HG02938 (cell line): ENCODE measurements at regions not wholly inside any gene's neighbourhood (a gene's known extent, or its start where the extent isn't known, plus 50 kb on each side); places are given as distances from the start of the nearest gene placed in this dataset.

Experiments
- ATAC-seq: cut with Tn5 transposase; IDR thresholded peaks from one replicate; pipeline ENCODE4 v1.9.1; 2021; ENCODE audit warnings: mild to moderate bottlenecking, moderate library complexity; ENCODE audit not compliant: unreplicated experiment

DNA sequence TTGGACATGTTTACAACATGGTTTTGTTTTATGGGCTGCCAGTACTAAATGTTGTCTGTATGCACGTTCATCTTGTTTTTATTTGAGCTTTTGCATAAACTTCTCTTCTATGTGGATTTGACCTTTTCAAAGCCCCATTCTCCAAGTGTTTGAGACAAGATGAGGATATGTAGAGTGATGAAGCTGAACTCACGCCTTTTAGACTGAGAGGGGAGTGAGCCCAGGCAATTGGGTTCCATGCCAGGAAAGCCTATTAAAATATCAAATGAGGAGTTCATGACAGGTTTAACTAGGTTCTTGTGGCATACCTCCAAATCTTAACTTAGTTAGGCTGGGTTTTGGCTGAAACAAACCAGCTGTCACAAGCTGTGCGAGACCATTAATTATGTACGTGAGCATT lies 170.4 kb upstream of the LDB2 start:
- ATAC-seq: no peak

DNA sequence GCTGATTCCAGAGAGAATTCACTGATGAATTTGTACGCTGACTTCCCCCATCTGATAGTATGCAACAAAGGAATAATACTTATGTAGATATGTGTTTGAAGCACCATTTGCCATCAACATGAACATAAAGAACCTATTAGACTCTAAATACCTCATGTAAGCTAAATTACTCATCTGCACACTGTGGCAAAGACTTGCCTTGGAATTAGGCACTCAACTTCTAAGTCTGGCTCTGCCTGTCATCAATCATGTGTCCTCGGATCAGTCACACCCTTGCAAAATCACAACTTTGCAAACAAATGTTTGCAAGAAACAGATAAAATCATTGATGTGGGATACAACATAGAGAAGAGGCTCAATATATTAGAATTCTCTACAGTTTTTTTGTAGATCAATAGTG lies 169.9 kb upstream of the LDB2 start:
- no peak for ATAC-seq

DNA sequence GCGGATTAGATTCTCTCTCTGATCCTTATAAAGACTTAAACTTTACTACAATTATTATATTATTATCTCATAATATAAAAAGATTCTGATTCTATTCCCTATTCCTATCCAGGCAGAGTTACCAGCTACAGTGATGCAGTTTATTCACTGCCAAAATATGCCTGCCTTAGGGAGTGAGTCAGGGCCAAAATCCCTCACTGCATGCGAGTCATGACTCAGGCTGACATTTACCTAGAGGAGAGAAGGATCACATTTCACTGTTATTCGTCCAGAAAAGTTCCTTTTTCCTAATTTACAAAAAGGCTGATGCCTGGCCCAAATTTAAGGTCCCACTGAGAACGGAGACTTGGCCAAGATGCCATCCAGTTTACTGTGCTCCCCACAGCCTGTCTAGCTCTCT lies 168.5 kb upstream of the LDB2 start:
- ATAC-seq: no peak

DNA sequence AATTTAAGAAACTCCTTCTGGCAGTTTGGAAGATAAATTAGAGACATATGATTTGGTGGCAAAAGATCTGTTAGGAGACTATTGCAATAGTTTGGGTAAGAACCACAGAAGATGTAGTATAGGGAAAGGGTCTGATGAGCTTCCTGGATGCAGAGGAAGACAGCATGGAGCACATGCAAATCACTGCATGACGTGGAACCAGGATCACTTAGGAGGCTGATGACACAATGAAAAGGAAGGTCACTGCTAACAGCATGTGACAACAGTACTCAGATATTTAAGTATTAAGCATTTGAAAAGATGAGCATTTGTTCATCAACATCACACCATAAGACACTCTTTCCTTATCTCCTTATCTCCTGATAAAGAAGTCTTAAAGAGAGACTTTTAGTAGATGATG lies 167.8 kb upstream of the LDB2 start:
- no peak for ATAC-seq

DNA sequence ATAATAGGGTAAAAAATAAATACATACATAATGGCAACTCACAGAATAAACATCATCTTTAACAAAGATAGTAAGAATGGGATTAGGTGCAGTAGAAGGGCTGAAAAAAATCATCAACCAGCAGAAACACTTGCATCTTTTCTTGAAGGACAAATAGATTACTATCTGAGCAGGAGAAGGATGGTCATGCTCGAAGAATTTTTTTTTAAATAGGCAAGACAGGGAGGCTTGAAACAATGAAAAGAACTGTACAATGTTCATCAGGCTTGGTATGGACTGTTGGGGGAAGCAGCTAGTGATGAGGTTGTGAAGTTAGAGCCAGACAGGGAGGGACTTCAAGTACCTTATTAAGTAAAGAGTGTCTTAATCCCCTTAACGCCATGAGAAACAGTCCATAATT lies 167.4 kb upstream of the LDB2 start:
- no peak for ATAC-seq

DNA sequence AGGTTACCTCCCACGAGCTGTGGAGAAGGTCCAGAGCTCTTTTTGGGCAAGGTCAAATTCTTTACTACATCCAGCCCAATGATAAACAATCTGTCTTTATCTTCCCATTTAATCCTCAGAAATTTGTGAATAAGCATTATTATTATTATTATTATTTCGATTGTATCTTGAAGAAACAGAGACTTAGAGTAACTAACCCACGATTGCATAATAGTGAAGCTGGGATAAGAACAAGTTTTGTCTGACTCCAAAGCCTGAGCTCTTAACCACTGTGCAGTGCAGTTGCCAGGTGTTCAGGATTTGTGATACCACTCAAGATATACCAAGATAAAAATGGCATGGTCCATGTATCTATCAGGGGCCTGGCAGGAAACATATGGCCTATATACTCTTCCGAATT lies 166.5 kb upstream of the LDB2 start:
- no peak for ATAC-seq

DNA sequence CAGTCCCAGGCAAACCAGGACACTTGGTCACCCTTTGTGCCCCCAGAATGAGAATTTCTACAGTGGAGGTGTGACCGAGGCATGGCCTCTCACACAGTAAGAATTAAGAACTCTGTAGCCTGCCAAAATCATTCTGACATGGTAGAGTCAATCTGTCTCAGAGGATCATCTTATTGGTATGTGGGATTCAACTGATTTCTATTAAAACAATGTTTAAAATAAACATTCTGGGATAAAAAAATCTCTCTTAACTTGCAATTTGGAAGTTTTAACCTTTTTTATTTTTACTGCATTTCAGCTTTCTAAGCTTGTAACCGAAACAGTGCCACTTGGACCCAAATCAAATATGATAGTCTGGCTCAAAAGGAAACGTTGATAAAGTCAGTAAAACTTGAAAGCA lies 165.4 kb upstream of the LDB2 start:
- ATAC-seq: no peak

DNA sequence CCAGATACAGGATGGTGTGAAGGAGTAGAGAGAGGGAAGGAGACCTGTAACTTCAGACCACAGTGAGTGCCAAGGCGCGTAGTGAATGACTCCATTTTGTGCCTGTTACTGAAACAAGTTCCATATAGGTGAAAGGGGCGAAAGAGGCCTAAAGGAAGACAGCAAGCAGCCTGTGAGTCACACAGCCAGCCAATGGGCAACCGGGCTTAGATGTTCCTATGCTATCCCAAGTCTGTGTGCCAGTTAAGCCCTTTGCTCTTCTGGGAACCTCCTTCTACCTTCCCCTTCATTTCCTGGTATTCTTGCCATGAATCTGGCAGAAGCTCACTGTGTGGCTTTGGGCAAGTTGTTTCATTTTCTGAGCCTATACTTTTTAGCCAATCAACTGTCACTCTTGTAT lies 161.8 kb upstream of the LDB2 start:
- ATAC-seq: no peak

DNA sequence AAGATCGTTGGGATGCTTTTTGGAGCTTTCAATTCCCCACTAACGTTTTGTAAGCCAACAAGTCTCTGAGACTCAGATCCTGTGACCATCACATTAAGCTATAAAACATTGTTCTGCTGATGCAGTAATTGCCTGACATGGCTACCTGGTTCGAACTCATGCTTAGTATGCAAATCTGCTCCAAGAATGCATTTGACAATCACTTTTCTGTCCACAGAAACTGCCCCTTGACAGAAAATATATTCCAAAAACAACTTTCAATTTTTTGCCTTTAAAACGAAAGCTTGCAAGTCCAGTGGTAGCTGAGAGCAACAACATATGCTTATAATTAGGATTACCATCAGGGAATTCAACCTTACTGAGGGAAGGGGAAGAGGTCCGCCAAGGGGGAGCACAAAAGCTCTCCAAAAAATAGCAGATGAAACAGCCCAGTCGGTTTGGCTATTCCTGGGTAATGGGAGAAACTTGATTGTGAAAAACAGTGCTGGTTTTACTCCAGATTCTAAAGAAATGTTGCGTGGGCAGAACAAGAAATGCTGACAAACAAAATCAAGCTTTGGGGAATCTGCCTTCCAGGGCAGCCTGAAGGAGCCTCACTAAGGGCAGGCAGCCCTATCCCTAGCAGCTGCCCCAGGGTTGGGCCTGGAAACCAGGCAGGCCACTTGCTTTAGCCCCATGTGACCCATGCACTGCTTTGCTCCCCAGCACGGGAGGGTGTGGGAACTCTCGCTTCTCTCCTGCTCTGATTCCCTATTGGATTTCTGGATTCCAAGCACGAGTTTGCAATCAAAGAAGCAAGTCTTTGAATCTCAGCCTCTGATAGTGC lies 160.7 kb upstream of the LDB2 start:
- no peak for ATAC-seq

DNA sequence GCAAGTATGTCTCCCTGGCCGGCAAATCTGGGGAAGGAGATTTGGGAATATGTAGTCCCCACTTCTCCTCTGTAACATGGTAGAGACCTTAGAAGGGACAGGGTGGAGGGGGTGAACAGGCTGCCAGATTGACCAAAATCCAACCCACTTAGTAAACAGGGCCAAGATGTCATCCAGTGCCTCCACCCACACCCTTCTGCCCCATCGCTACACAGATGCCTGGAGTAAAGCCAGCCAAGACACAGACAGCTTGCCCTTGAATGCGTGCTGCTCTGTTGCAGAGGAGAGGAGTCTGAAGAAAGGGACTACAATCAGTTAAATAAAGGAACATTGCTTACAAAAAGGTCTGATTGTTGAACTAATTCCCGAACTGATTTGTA lies 160.1 kb upstream of the LDB2 start:
- no peak for ATAC-seq

DNA sequence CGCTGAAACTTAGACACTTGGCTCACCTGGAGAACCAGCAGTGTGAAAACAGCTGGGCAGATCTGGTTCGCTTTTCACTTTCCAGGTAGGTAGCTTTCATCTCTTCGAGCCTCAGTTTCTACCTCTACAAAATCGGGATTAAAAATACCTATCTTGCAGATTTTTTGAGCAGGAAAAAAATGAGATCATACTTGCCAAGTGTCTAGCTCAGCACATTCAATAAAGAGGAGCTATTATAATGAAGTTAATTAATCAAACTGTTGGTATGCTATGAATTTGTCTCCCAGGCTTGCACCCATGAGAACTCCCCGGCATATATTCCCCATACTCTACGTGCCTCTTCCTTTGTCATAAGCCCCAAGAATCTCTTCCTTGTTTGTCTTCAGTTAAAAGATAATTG lies 158.6 kb upstream of the LDB2 start:
- ATAC-seq: no peak

DNA sequence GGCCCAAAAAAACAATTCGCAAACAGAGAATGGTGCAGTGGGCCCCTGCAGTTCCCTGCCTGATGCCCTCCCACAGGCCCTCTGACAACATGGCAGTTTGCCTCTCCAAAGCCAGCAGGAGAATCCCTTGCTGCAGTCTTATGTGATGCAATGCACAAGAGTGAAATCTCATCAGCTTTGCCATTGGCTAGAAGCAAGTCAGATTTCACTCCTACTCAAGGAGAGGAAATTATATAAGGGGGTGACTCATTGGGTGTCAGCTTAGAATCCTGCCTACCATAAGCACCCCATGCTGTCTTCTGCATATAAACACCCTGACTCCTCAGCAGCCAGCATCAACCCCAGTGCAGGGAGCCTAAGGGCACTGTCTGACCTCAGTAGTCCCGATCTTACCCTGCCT lies 157.3 kb upstream of the LDB2 start:
- no peak for ATAC-seq

DNA sequence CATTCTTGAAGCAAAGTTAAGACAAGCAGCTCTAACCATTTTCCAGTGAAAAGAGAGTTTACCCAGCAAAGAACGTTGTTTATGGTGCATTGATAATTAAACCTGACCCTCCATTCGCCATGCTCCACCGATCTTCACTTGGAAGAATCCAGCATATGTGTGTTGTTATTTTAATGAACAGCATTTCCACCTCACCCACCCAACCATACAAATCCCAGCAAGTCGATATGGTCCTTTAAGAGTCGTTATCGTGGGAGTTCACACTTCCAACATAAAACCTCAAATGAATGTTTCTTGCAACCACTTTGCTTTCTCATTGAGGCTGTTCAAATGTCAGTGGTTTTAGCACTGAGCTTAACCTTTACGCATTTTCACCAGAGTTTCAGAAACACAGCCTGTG lies 147.4 kb upstream of the LDB2 start:
- no peak for ATAC-seq

DNA sequence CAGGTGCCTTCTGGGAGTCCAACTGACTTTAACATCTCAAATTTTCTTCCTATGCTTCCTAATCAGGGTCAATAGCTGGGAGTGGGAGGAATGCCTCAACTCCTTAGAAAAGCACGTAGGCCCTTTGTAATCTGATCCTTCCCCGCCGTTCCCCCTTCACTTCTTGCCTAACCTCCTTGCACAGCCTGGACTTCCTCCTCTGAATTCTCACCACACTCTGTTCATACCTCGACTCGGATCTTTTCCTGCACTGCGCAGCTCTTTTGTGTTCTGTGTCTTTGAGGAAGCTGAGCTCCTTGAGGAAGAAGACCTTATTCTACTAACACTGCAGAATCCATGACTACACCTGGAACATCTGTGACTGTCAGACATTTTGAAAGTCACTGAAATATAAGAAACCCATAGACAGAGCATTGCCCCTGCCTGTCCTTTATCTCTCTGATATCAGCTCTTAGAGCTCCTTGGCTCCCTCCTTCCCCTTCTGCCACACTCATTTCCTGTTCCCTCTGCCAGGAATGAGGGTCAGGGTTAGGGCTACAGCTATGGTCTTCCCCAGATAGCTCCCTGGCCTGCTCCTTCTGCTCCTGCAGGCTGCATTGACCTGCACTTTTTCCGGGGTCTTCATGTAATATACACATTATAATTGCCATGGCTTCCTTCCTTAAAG lies 140.2 kb upstream of the LDB2 start:
- ATAC-seq: no peak

DNA sequence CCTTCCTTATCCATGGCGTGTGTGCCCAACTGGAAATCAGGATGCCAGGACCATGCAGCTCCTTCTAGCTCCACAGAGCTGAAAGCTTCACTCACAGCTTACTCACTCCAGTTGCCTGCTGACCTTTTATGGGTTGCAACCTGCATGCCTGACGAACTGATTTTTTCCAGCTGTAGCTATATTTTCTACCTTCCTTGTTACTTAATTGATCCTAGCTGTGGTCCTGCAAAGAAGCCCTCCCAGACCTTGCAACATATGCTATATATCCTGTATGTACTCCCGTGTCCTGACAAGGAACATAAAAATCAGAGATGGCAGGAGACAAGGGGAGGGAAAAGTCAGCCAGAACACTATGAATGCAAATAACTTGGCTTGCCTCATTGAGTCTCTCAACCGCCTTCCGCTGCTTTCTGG lies 135.3 kb upstream of the LDB2 start:
- no peak for ATAC-seq

DNA sequence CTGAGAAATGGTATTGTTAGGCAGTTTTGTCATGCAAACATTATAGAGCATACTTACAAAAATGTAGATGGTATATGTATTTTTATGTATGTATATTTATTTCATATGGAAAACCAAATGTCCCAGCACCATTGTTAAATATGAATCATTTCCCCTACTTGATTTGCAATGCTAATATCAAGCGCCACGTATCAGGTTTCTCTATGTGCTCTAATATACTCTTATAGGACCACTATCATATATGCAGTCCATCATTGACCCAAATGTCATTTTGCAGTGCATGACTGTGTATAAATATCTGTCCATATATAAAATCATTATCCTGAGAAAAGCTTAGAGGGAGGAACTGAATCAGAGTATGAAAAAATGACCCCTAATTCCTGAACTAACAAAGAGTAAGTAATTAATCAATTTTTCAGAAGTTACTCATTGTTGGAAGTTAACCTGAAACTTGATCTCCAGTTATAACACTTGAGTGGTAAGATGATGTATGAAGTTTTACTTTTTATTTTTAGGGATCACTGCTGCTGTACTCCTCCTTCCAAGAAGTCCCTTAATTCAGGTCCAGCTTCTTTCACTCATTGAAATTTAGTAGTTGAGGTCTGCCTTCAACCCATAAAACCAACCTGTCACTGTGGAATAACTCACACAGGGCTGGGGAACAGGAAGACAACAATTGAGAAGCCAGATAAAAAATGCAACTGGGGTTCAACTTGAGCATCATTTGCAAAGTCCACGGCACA lies 134.8 kb upstream of the LDB2 start:
- ATAC-seq: no peak

DNA sequence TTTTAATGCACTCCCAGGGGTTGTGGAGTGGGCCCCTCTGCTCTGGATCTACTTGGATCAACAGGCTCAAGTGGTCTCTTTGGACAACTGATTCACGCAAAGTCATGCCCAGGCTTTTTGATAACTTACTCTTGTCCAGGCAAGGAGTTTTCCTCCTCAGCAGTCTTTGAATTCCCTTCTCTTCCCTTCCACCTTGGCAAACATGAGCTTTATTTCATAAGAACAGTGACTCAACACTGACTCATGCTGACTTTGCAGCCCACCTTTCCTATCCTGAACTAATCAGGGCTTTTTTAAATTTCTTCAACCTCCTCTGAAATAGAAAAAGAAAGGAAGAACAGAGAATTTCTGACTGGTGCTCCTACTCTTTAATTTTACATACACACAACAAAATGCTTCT lies 132.1 kb upstream of the LDB2 start:
- no peak for ATAC-seq

DNA sequence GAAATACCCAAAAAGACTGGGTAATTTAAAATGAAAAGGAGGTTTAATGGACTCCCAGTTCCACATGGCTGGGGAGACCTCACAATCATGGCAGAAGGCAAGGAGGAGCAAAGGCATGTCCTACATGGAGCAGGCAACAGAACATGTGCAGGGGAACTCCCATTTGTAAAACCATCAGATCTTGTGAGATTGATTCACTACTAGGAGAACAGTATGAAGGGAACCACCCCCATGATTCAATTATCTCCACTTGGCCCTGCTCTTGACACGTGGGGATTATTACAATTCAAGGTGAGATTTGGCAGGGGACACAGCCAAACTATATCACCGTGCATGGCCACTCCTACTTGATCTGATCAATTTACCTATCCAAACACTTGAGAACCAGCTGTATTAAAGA lies 131.5 kb upstream of the LDB2 start:
- no peak for ATAC-seq

DNA sequence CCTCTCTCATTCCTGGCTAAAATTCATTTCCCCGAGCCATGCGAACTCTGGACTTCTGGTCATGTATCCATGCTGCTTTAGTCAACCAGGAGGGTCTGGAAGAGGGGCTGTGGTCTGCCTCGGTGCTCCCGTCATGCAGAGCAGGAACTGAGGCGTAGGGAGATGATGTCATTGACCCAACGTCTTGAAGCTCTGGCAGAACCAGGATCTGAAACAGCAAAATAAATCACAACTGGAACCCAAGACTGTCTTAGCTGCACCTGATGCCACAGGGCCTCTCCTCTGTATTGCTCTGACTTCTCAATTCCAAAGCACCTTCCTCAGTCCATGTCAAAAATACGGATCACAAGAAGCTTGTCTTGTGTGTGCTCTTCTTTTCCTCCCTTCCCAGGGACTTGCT lies 131.0 kb upstream of the LDB2 start:
- no peak for ATAC-seq

DNA sequence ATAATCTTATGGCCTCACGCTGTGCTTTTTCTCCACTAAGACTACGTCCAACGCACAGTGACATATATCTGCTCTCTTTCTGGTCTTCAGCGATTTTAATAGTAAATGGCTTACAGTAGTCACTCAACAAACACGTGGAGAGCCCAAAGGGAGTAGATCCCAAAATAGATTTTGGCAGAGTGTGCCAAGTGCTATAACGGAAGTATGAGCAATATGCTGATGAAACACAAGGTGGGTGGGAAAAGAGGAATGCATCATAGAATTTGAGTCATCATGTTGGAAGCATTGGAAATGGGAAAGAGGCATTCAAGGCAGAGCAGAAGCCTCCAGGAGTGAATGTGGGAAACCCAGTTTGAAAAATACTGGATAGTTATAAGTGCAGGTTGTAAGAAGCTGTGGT lies 129.1 kb upstream of the LDB2 start:
- no peak for ATAC-seq

DNA sequence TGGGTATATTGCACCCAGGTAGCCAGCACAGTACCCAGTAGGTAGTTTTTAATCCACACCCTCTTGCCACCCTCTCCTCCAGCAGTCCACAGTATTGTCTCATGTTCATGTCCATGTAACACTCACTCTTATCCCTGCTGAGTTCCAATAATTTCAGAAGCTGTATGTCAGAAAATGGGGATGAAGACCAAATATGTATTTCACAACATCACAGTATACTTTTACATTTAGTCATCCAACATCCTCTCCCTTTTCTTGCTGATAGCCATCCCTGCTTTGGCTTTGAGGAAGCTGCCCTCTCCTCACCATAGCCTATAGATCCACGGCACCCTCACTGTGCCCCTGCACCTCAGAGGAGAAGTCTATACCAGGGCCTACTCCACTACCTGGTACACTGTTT lies 126.0 kb upstream of the LDB2 start:
- no peak for ATAC-seq

DNA sequence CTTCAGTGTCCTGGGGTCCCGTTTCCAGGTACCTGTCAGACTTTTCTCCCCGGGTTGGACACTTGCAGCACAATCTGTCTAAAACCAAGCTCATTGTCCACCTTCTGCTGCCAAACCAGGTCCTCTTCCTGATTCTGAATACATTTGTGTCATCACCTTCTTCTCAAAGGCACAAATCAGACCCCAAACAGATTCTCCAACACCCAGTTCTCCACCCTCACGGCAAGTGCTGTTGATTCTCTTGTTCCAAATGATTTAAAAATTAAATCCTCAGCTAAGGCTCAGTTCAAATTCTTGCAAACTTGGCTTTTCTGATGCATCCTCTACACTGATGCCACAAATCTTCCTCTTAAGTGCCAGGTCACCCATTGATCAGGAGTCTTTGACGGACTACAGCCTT lies 122.5 kb upstream of the LDB2 start:
- ATAC-seq: no peak
